ENCODE measurements at regions not wholly inside any gene's neighbourhood (a gene's known extent, or its start where the extent isn't known, plus 50 kb on each side); places are given as distances from the start of the nearest gene placed in this dataset.
A peak's percentile ranks its signal among the peaks of the same experiment; 100 is the strongest.

DNA sequence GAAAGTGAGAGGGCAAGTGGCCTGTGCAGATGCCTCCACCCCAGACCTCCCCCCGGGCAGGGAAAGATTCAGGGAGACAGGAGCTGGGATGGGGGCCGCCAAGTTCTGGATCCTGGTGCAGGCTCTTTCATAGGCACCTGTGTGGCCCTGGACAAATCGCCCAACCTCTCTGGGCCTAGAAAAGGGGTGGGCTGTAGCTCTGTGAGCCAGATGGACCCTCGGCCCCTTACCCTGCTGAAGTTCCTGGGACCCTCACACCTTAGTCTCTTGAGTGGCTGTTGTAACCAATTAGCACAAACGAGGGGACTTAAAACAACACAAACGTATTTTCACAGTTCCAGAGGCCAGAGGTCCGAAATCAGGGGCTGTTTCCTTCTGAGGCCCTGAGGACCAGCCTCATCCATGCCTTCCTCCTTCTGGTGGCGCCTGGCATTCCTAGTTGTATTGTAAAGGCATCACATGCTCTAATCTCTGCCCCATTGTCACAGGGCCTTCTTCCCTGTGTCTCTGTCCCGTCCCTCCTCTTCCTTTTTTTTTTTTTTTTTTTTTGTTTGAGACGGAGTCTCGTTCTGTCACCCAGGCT lies 352.6 kb downstream of the SEC14L1 start:
- DNase-seq, result no peak

GRCh38 chr17:77493901-77494663 lies 353.3 kb downstream of the SEC14L1 start:
- DNase-seq, result no peak

DNA sequence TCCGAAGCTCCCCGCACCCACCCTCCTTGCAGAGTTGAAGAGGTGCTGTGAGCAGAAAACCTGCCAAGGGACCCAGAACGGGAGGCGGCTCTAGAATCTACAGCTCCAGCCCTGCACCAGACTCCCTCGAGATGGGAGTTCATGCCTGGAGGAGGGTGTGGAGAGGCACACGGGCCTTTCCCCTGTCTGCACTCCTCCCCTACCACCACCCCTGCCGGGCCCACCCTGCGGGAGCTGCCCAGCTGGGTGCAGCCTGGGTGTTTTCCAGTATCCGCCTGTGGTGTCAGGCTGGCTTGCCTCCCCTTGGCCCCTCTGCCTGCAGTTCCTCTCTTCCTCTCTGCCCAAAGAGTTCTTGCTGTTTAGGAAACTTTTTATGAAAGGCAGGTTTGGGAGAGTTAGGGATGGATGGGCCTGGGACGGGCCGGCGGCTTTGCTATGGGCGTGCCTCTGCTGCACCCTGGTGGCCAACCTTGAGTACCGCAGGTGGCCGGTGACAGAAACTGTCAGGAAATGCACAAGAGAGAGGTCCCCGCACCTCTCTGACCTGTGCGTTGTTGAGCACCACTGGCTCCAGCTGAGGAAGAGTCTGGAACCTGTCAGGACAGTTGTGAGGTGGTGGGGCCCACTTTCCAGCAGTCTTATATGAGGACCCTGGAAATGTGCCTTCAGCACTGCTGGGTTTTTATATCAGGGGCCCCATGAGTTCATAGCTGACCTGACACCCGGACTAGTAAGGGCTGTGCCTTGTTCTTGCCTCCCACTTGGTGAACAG lies 354.1 kb downstream of the SEC14L1 start:
- peak; percentile 78 to 79 for DNase-seq

DNA sequence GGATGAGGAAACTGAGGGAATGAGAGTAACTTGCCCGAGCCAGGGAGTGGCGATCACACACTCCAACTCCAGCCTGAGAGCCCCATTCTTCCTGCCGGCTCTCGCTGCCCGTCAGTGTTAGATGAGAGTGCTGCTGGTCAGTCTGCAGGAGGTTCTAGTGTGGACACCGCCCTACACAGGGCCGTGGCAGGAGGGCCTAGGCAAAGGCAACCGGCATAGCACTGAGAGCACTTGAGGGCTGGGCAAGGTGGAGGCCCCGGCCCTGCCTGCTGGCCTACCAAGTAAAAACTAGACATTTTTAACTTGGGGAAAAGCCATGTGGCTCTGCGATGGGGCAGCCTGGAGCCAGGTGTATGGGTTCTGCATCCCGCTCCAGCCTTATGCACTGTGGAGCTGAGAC lies 354.8 kb downstream of the SEC14L1 start:
- no peak for DNase-seq

DNA sequence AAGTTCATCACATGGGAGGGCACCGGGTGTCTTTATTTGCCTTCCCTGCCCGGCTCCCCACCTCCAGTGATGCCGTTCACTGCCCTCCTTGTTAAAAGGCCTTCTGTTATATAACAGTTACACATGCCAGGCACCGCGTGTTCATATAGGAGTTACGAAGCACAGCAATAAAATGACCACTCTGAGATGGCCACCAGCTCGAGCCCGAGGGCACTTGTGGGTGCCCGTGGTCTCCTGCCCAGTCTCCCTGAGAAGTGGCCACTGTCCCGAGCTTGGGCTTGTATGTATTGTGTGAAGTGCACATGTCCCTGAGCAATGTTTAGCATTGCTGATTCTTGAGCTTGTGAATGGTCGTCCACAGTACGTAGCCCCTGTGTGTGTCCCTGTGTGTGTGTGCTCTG lies 355.6 kb downstream of the SEC14L1 start:
- DNase-seq, result no peak

- DNase-seq, result peak in 1 of 2 donors; percentile 0
Observed at GRCh38 chr17:77496831-77497577, 356.2 kb downstream of the SEC14L1 start.

GRCh38 chr17:77497578-77497934 lies 356.8 kb downstream of the SEC14L1 start:
- no peak for DNase-seq

DNA sequence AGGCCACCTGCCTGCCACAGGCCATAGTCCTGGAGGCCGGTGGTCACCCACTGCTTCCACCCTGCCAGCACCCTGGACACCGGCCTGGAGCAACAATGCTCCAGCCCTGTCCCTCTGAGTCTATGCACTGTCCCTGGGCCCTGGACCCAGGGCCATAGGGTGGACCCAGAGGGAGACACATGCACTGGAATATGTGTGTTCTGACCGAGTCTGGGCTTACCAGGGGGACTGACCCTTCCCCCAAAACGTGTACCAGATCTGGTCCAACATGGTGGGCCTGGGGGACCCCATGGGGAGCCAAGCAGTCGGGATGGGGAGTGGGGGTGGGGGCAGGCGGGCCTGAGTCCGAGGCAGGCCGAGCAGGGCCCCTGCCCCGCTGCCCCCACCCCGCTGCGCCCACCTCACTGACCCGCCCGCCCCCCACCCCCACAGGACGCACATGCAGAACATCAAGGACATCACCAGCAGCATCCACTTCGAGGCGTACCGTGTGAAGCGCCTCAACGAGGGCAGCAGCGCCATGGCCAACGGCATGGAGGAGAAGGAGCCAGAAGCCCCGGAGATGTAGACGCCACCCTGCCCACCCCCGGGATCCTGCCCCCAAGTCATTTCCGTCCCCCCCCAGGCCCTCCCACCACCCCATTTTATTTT lies 357.4 kb downstream of the SEC14L1 start:
- no peak for DNase-seq

GRCh38 chr17:77498791-77499698 lies 358.3 kb downstream of the SEC14L1 start:
- no peak for DNase-seq

DNA sequence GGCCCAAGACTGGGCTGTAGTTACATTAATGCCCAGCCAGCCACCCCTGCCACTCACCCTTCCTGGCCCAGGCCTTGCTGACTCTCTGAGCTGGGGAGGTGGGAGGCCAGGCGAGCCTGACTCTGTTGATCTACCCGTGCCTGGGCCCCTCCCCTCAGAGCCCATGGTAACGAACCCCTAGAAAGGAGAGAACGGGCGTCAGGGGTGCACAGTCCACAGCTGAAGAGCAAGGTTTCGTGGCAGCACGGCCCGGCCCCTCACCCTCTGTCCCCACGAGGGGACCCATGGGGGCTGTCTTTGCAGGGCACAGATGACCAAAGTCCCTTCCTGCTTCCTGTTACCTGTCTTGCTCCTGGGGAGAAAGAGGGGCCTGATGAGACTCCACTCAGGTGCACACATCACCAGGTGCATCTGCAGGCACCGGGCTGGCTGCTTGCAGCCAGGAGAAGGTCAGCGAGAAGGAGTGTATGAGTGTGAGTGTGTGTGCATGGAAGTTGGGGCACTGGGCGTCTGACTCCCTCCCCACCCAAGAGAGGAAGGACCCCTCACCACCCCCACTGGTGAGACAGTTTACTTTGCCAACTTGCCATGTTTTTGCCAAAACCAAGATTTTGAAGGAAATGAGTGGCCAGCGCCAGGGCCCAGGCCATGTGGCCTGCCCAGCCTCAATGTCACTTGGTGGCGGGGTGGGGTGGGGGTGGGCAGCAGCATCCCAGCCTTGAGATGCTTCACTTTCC lies 359.1 kb downstream of the SEC14L1 start:
- no peak for DNase-seq

DNA sequence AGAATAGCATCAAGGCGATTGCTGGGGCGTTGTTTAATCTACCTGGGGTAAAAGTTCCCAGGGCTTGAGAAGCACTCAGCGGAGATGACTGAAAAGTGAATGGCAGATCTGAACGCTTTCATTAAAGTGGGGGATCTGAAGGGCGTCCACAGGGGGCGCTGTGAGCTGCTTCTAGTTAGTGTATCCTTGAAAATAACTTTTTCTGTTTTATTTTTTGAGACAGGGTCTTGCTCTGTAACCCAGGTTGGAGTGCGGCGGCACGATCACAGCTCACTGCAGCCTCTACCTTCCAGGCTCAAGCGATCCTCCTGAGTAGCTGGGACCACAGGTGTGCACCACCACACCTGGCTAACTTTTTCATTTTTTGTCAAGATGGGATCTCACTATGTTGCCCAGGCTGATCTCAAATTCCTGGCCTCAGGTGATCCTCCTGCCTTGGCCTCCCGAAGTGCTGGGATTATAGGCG lies 360.4 kb downstream of the SEC14L1 start:
- peak in 1 of 2 donors; percentile 37 for DNase-seq

DNA sequence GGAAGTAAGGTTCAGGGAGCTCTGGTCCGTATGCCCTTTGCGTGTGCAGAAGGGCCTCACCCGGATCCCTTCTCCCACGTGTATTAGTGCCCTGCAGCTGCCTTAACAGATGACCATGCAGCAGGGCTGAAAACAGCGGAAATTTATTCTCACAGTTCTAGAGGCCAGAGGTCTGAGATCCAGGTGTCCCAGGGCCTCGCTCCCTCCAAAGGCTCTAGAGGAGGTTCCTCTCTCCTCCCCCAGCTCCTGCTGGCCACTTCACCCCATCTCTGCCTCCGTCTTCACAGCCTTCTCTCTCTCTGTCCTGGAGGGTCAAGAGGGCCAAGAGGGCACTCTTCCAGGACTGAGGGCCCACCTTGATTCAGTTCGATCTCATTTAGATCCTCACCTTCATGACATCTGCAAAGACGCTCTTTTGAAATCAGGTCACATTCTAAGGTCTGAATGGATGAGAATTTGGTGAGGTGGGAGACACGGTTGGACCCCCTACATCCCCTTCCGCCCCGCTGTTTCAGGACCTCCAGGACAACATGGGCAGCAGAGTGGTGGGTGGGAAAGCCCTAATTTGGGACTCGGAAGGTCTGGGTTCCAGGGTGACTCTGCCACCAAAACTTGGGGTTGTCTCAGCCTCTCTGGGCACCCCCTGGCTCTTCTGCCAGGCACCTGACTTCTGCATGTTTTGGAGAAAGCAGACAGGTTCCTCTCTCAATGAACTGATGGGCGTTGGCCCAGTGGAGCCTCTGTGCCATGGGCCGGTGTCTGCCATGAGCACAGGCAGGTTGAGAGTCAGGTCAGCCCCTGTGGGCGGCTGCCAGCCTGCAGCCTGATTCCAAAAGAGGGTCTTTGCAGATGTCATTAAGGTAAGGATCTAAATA lies 361.2 kb downstream of the SEC14L1 start:
- DNase-seq, result no peak

- no peak for DNase-seq
Observed at GRCh38 chr17:77502626-77503292, 362.0 kb downstream of the SEC14L1 start.

- no peak for DNase-seq
Observed at GRCh38 chr17:77503293-77503655, 362.5 kb downstream of the SEC14L1 start.

DNA sequence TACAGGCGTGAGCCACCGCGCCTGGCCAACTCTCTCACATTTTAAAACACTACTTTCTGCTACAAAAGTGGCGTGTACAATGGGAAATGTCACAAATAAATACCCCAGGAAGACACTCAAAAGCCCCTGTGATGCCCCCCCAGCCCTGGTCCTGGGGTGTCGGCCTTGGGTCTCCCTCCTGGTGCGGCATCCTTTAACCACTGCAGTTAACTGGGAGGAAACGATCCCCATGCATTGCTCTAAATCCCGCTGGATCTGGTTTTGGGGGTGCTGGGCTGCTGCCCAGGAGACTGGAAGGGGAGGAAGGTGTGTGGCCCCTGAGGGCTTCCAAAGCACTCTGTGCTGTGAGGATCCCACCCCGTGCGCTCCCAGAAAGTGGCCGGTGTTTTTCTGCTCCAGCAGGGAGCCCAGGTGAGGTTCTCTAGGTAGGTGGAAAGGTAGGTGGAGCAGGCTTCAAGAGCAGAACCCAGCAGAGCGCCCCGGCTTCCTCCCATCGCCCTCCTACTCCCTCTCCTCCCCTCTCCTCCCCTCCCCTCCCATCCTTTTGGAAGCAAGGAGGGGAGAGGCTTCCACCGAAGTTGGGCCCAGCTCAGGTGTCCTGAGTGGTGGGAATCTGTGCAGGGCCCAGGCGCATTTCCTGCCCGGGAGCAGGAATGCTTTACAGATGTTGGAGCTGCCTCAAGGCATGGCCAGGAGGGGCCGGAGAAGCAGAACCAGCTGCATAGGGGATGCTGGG lies 363.3 kb downstream of the SEC14L1 start:
- no peak for DNase-seq

GRCh38 chr17:77504652-77505155 lies 363.9 kb downstream of the SEC14L1 start:
- DNase-seq, result no peak

DNA sequence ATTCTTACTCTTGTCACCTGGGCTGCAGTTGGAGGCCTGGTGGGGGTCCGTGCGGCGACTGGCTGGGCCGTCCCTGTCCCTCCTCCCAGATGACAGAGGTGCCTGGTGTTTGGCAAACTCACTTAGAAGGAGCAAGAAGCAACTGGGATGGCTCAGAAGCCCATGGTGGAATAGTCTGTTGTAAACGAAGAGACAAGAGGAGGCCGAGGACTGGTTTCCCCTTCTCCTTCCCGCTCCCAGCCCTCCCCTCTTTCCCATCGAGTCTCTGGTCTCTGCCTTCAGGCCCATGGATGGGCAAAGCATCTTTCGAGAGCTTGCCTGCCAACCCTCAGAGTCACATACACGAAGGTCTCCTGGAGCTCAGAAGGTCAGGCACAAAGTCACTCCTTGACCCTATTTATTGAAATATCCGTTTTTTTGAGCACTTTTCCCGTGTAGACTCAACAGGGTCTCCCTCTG lies 364.4 kb downstream of the SEC14L1 start:
- DNase-seq, result no peak

- DNase-seq, result no peak
Observed at GRCh38 chr17:77506371-77506991, 365.7 kb downstream of the SEC14L1 start.

All from CD4-positive, alpha-beta T cell treated with Interleukin-1 beta for 1 hour (primary cell).